GM12872 (cell line): ENCODE measurements at regions not wholly inside any gene's neighbourhood (a gene's known extent, or its start where the extent isn't known, plus 50 kb on each side); places are given as distances from the start of the nearest gene placed in this dataset.

Experiments
- TF ChIP-seq, protein P1 (sequence below): IDR thresholded peaks from 3 replicates; pipeline ENCODE4 v1.5.1; 2011; ENCODE audit warnings: low read depth, mild to moderate bottlenecking, low read length, moderate library complexity; ENCODE audit not compliant: insufficient read depth

DNA sequence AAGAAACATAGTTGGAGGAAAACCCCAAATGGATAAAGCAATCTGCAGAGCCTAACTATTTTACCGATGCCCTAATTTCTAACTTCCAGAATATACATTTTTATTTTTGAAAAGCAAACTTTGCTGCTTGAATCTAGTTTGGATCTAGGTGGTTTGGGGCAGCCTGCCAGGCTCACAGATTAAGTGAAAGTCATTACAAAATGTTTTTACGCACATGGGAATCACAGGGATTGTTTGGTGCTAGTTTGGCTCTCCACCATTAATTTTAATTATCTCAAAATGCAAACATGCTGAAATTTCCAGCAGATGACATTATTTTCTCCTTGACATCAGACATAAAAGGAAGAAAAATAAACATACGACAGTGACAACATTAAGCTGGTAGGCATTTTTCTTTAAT lies 166.7 kb upstream of the INHBA start:
- TF ChIP-seq, protein P1, sequence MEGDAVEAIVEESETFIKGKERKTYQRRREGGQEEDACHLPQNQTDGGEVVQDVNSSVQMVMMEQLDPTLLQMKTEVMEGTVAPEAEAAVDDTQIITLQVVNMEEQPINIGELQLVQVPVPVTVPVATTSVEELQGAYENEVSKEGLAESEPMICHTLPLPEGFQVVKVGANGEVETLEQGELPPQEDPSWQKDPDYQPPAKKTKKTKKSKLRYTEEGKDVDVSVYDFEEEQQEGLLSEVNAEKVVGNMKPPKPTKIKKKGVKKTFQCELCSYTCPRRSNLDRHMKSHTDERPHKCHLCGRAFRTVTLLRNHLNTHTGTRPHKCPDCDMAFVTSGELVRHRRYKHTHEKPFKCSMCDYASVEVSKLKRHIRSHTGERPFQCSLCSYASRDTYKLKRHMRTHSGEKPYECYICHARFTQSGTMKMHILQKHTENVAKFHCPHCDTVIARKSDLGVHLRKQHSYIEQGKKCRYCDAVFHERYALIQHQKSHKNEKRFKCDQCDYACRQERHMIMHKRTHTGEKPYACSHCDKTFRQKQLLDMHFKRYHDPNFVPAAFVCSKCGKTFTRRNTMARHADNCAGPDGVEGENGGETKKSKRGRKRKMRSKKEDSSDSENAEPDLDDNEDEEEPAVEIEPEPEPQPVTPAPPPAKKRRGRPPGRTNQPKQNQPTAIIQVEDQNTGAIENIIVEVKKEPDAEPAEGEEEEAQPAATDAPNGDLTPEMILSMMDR: no peak

DNA sequence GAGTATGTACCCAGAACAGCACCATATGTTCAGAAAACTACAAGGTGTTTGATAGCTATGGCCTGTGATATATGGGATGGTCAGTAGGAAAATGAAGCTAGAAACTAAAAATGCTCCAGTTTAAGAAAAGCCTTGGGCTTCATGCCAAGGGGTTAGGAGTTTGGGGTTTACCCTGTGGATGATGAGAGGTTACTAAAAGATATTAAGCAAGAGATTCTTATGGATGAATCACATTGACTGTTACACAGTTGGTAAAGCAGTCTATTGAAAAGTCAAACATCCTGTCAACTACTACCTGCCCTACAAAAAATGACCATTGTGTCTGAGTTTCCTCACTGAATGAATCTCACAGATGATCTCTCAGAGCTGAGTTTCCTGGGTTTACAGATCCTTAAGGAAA lies 166.2 kb upstream of the INHBA start:
- TF ChIP-seq, protein P1: no peak

DNA sequence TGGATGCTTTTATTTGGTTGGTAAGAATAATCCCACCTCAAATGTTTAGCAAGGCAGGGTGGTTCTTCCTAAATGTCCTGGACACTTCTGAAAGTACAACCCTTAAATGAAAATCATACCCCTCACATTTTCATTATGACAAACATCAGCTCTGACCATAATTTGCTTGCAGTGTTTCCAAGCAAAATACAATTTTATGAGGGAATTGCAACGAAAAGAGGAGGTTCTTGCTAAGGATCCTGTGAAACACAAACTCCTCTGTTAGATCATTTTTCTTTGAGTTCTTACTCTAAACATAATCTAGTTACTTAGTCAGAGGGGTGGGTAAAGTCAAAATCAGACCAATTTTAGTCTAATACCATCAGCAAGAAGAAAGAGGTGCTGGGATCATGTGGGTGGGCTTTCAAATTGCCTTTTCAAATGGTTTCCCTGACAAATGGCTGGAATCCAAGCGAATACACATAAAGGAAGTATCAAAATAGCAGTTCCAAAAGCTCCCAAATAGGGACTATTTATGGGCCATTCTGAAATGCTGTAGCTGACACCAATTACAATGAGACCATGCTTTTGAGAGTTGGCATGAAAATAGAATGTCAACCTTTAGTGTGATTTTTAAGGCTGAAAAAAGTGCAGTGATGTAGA lies 164.9 kb upstream of the INHBA start:
- TF ChIP-seq, protein P1: no peak

DNA sequence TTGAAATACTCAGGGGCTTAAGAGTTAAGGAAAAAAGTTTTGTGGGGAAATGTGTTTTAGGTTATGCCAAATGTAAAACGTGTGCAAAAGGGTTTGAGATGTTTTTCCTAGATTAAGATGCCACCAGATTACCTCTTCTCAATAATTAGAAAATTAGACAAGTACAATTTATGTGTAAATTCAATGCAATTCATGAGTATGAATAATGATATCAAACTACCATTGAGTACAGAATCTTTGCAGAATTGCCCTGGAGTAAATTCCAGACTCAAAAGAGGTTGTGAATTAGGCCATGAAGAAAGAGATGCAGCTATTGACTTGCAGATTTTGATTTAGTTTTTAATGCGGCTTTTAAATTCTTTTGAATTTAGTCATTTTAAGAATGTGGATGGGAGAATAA lies 159.4 kb upstream of the INHBA start:
- TF ChIP-seq, protein P1: no peak

DNA sequence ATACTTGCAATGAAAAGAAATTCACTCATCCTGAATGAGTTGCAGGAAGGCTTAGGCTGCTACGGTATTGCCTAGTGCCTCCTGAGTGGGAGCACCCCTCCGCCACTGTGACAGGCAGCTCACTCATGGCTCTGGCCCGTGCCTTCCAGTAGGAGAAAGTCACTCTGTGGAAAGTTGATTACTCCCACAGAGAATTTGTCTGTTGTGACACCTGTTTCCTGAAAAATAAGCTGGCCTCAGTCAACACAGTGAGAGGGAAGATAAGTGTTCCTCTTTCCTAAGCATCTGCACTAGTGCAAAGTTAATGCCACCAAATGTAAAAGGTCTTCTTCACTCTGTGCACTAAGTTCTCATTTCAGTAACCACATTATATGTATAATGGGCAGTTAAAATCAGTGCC lies 158.8 kb upstream of the INHBA start:
- TF ChIP-seq, protein P1: no peak

DNA sequence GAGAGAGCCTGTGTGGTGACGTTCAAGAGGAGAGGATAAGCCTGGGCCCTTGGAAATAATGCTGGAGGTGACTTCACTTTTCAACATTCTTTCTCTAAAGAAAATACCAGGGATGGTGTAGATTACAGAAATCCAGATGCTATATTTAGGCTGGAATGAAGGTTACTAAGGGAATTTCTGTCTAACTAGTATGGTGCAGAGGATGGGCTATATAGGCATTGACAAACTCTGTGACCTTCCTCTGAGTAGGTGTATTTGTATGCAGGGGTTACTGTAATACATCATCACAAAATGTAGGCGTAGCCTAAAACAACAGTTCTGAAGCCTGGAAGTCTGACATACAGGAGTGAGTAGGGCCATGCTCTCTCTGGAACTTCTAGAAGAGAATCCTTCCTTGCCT lies 155.3 kb upstream of the INHBA start:
- TF ChIP-seq, protein P1: no peak

DNA sequence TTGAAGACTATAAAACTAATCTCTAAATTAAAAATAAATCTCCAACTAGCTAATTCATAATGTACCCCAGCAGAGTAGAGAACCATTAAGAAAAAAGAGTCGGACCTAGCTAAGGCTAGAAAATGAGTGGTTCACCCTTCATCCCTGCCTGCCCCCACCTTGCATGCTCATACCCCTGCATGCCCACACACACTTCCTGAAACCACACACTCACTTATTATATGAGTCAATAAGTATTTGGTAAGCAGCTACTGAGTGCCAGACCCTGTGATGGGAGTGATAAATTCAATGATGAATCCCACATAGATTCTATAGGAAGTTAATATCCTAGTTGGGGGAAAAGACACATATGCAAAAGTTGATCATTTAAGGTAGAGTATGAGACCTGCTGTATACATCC lies 152.9 kb upstream of the INHBA start:
- TF ChIP-seq, protein P1: no peak
